ENCODE measurements at regions not wholly inside any gene's neighbourhood (a gene's known extent, or its start where the extent isn't known, plus 50 kb on each side); places are given as distances from the start of the nearest gene placed in this dataset.

- no peak overlapping the region for H3K4me3 ChIP-seq (ENCODE audit: control extremely low read depth in 1 of 5, extremely low read depth in 1 of 5, insufficient read depth in 1 of 5, low read depth in 2 of 5, low read length in 4 of 5)
- no peak overlapping the region for H3K4me2 ChIP-seq (replicated peaks; ENCODE audit: low read depth, low read length, poor library complexity, severe bottlenecking)
- CTCF ChIA-PET: no interaction called here
- POLR2A ChIA-PET: no interaction called here
- 95% methylated on average over 2 of the region's 6 CpGs for WGBS (ENCODE audit: insufficient coverage)
- H2AFZ ChIP-seq (ENCODE audit: insufficient read depth, low read depth, low read length, poor library complexity, severe bottlenecking): no peak overlapping the region
- no peak overlapping the region for H3K27ac ChIP-seq (ENCODE audit: low read length in 2 of 2)
- Mint-ChIP-seq H3K27ac (no peak overlapping the region), H3K27me3 (no peaks in the 10 kb centered on the region), H3K4me1 (no peaks in the 10 kb centered on the region), H3K4me3 (no peak overlapping the region), H3K9me3 (ENCODE audit: insufficient read depth) (peaks cover 2% of the 10 kb centered on the region)
- H4K20me1 ChIP-seq (ENCODE audit: control insufficient read depth, insufficient read depth, low read length, poor library complexity, severe bottlenecking): no peaks in the 10 kb centered on the region
- no peaks in the 10 kb centered on the region for H3K27me3 ChIP-seq (replicated peaks in 1 of 4; ENCODE audit: control extremely low read depth in 1 of 4, control insufficient read depth in 3 of 4, insufficient read depth in 4 of 4, low read length in 3 of 4)
- TF ChIP-seq CTCF (IDR thresholded peaks at IDR 0.05) (no peak), EZH2 (IDR thresholded peaks at IDR 0.05; ENCODE audit: borderline replicate concordance, insufficient read depth, low read depth, low read length, poor library complexity, severe bottlenecking) (no peak)
- DNase-seq: no peak
- no peak overlapping the region for H3K9ac ChIP-seq (ENCODE audit: low read length)
- intact Hi-C loops (cut with micrococcal nuclease): no loop called here
- H3K36me3 ChIP-seq (replicated peaks in 1 of 2; ENCODE audit: control extremely low read depth in 1 of 2, control insufficient read depth in 1 of 2, extremely low read depth in 1 of 2, insufficient read depth in 2 of 2, low read length in 1 of 2): no peaks in the 10 kb centered on the region
- H3K79me2 ChIP-seq (ENCODE audit: control insufficient read depth, insufficient read depth, low read length): no peaks in the 10 kb centered on the region
- H3K9me3 ChIP-seq (ENCODE audit: control extremely low read depth in 1 of 3, control insufficient read depth in 2 of 3, insufficient read depth in 1 of 3, low read length in 2 of 3): peaks cover 0 to 12% (median 1%) of the 10 kb centered on the region in 3 donors
- ATAC-seq (ENCODE audit: low read depth): no peak
- no peaks in the 10 kb centered on the region for H3K4me1 ChIP-seq (ENCODE audit: control insufficient read depth in 2 of 2, insufficient read depth in 2 of 2, low read length in 2 of 2)
Measured at GRCh38 chr13:21938168-21938567, 267.3 kb downstream of the FGF9 start.

GRCh38 chr13:21938636-21939035 is 267.8 kb downstream of the FGF9 start:
- CTCF ChIA-PET: interaction anchor here (0.6 kb wide), 1 partner anchor 47 kb away, joined by 4 read pairs; no protein-coding TSS in a partner anchor
- TF ChIP-seq EZH2 (IDR thresholded peaks at IDR 0.05; ENCODE audit: borderline replicate concordance, insufficient read depth, low read depth, low read length, poor library complexity, severe bottlenecking) (no peak), CTCF (IDR thresholded peaks at IDR 0.05) (no peak)
- no peak for DNase-seq
- no peak for ATAC-seq (ENCODE audit: low read depth)
- no peaks in the 10 kb centered on the region for H3K4me1 ChIP-seq (ENCODE audit: control insufficient read depth in 2 of 2, insufficient read depth in 2 of 2, low read length in 2 of 2)
- no peak overlapping the region for H3K4me3 ChIP-seq (ENCODE audit: control extremely low read depth in 1 of 5, extremely low read depth in 1 of 5, insufficient read depth in 1 of 5, low read depth in 2 of 5, low read length in 4 of 5)
- H3K9me3 ChIP-seq (ENCODE audit: control extremely low read depth in 1 of 3, control insufficient read depth in 2 of 3, insufficient read depth in 1 of 3, low read length in 2 of 3): peaks cover 0 to 12% (median 1%) of the 10 kb centered on the region in 3 donors
- no peak overlapping the region for H2AFZ ChIP-seq (ENCODE audit: insufficient read depth, low read depth, low read length, poor library complexity, severe bottlenecking)
- POLR2A ChIA-PET: no interaction called here
- Mint-ChIP-seq H3K27me3 (no peaks in the 10 kb centered on the region), H3K4me1 (no peaks in the 10 kb centered on the region), H3K4me3 (no peak overlapping the region), H3K9me3 (ENCODE audit: insufficient read depth) (peaks cover 4% of the 10 kb centered on the region), H3K27ac (no peak overlapping the region)
- H3K4me2 ChIP-seq (replicated peaks; ENCODE audit: low read depth, low read length, poor library complexity, severe bottlenecking): no peak overlapping the region
- no peaks in the 10 kb centered on the region for H3K27me3 ChIP-seq (replicated peaks in 1 of 4; ENCODE audit: control extremely low read depth in 1 of 4, control insufficient read depth in 3 of 4, insufficient read depth in 4 of 4, low read length in 3 of 4)
- H3K36me3 ChIP-seq (replicated peaks in 1 of 2; ENCODE audit: control extremely low read depth in 1 of 2, control insufficient read depth in 1 of 2, extremely low read depth in 1 of 2, insufficient read depth in 2 of 2, low read length in 1 of 2): no peaks in the 10 kb centered on the region
- no peaks in the 10 kb centered on the region for H4K20me1 ChIP-seq (ENCODE audit: control insufficient read depth, insufficient read depth, low read length, poor library complexity, severe bottlenecking)
- intact Hi-C loops (cut with micrococcal nuclease): no loop called here
- WGBS (ENCODE audit: insufficient coverage): 78% methylated on average over 5 of the region's 7 CpGs
- H3K79me2 ChIP-seq (ENCODE audit: control insufficient read depth, insufficient read depth, low read length): no peaks in the 10 kb centered on the region
- no peak overlapping the region for H3K9ac ChIP-seq (ENCODE audit: low read length)
- no peak overlapping the region for H3K27ac ChIP-seq (ENCODE audit: low read length in 2 of 2)

Data from B cell (primary cell).